GM19239 (cell line): ENCODE measurements at regions not wholly inside any gene's neighbourhood (a gene's known extent, or its start where the extent isn't known, plus 50 kb on each side); places are given as distances from the start of the nearest gene placed in this dataset.
"Not testable (repeated sequence)": the region's sequence is repeated elsewhere in the genome, so short reads cannot be mapped to it uniquely, and the experiment has no call there.

Source experiments
- DNase-seq: peaks from one replicate; pipeline ENCODE4 v3.0.0; 2011; ENCODE audit warnings: low spot score; ENCODE audit not compliant: insufficient read length
- FAIRE-seq: peaks from 2 replicates; lab custom pipeline; 2011; peaks lifted over from hg19 to GRCh38; lab: Jason Lieb, UNC

DNA sequence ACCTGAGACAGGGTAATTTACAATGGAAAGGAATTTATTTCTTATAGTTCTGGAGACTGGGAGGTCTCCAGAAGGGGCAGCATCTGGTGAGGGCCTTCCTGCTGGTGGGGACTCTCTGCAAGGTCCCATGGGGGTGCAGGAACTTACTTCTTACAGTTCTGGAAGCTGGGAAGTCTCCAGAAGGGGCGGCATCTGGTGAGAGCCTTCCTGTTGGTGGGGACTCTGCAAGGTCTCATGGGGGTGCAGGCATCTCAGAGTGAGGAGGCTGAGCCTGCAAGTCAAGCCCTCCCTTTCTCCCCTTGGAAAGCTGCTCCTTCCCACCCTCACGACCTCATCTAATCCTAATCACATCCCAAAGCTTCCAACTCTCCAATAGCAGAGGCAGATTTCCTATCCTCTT lies 157.4 kb downstream of the FOXL1 start:
- DNase-seq (no peak), FAIRE-seq (no peak)

DNA sequence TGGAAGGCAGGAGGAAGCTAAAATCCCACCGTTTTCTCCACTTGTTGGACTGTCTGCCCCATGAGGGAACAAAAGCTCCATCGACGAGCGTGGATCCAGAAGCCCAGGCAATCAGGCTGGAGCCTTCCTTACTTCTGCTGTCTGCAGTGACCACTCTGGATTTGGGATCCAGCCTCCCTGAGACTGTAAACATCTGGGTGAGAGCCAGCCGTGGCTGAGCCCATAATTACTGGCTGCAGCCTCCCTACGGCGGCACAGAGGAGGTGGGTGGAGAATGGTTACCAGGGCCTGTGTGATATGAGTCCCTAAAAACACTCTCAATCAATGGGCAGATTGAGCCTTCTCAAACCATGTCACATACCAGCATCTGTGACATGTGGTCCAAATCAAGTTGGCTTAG lies 158.2 kb downstream of the FOXL1 start:
- no peak for FAIRE-seq
- no peak for DNase-seq

- DNase-seq = no peak
- no peak for FAIRE-seq
These were observed 158.7 kb downstream of the FOXL1 start for GRCh38 chr16:86737083-86737482.

DNA sequence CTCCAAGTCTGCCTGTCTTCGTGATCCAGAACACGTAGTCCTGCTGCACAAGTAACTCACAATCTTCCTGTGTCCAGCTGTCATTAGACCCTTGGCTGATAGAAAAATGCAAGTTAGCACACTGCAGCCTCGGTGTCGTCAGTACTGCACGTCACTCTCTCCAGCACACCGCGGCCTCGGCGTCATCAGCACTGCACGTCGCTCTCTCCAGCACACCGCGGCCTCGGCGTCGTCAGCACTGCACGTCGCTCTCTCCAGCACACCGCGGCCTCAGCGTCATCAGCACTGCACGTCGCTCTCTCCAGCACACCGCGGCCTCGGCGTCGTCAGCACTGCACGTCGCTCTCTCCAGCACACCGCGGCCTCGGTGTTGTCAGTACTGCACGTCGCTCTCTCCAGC lies 160.0 kb downstream of the FOXL1 start:
- FAIRE-seq, DNase-seq: not testable (repeated sequence)

DNA sequence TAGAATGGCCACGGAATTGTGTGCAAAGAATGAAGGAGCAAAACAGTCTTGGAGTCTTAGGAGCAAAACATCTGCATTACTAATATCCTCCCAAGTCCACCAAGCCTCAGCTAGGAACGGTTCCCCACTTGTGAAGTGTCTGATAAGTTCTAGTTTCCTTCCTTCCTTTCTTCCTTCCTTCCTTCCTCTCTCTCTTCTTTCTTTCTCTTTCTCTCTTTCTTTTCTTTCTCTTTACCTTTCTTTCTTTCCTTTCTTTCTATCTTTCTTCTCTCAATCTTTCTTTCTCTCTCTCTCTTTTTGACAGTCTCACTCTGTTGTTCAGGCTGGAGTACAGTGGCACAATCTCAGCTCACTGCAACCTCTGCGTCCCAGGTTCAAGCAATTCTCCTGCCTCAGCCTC lies 160.8 kb downstream of the FOXL1 start:
- DNase-seq = no peak

GRCh38 chr16:86739808-86740207 lies 161.5 kb downstream of the FOXL1 start:
- DNase-seq (no peak), FAIRE-seq (no peak)

More for the DNA sequence above, 160.8 kb downstream of the FOXL1 start:
- no peak for FAIRE-seq

DNA sequence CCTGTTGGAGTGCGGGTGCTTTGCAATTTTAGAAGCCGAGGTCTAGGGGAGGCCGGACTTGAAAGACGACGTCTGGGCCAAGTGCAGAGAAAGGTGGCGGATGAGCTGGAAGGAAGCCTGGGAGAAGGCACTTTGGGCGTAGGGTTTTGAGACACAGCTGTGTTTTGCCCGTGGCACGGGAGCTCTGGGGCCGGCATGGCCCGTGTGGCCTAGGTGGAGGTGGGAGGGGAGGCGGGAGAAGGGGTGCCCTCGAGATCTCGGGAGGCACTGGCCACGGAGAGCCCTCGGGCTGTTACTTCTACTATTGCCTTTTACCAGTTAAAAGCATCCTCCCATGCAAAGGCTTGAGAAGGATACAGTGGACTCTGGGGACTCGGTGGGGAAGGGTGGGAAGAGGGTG lies 161.9 kb downstream of the FOXL1 start:
- no peak for DNase-seq
- FAIRE-seq = no peak

DNA sequence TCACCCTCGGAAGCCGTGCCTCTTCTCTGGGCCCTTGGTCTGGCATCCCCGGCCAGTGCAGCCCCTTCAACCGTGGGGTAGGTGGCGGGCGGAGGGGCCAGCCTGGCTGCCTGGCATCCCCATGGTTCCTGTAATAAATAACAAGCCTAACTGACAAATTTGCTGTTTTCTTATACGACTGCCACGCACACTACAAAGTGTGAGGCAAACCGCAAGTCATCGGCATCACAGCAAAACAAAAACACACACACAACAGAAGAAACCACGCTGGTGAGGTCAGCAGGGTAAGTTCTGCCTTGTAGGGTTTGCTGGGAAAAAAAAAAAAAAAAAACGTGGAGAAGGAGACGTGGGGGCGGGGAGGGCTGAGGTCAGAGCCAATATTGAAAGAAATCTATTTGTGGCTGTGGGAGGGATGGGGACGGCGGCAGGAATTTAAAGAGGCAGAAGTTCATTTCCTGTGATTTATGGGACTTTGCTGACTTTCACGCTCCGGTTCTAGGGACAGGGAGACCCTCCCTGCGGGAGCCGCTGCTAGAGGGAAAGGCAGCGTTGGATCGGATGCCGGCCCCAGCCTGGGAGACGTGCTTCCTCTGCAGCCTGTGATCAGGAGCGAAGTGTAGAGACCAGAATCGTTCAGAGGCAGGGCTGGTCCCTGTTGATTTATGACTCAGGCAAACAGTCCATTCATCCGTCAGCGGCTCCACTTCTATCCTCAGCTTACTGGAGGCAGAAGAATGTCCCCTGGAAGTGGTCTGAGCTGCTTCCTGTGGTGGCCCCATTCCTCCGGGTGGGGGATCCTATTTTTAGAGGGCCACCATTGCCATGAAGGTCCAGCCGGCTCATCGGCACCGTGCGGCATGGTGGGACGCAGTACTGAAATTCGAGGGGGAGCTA lies 162.8 kb downstream of the FOXL1 start:
- no peak for FAIRE-seq
- no peak for DNase-seq

DNA sequence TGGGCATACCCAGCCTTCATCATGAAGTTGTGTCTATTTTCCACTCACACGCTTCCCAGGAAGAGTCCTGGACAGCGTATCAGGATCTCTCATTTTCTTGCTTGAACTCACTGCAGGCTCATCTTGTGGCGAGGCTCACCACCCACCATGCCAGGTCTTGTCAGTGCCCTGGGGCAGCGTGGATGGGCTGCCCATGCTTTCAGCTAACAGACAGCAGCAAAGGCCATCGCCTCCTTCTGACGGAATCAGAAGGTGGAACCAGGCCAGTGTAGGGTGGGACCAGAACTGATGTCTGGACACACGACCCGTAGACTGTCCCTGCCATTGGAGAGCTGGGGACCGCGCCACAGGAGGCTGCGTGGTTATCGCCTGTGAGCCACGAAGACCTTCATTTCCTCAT lies 169.4 kb downstream of the FOXL1 start:
- FAIRE-seq (no peak), DNase-seq (no peak)

DNA sequence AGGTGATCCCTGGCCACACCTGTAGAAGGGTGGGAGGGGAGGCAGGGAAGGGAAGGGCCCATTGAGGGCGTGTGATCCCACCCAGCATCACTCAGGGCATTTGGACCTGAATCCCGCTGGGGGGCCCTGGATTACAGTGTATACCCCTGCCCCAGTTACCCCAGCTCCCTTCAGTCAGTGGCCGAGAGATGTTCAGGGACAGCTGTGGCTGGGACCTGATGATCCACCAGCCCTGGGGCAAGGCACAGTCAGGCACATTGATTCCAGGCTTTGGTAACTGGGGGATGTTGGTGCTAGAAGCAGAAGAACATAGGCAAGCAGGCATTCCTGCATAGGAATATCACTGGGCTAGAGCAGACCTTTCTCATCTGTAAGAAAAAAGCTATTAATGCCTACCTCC lies 170.3 kb downstream of the FOXL1 start:
- DNase-seq (no peak), FAIRE-seq (no peak)

DNA sequence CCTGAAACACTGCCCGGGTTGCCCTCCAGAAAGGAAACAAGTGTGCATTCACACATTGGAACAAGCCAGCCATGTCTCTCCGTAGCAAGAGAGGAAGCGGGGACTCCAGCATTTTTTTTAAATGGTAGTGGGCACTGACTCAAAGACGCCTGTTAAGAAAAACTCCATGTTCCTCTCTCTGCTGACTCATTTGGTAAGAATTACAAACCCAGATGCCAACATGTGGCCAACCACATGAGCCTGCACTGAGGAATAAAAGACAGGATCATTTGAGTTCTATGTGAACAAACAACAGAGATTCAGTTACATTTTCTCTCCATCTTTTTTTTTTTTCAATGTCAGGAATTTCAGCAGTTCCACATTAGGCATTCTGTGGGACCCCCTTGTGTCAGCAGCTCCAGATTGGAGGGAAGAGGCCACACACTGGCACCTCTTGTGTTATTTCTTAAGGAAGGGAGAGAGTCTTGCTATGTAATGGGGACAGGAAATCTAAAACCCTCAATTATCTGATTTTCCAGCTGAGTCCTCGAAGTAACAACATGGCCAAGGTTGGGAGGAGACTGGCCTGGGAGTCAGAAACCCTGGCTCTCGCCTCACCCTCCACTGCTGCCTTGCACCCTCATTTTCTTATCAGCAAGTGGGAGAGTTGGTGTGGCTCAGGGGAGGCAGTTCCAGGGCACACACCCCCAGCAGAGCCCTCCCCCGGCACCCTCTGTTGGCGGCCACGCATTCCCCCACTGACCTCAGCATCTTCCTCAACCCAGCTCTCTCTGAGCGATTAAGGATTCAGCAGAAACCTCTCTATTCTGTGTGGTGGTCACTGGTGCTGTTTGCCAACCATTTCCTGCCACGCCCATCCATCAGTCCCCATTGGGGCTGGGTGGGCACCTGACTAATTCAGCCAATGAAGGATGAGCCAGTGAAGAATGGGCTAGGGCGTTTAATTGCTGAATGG lies 173.0 kb downstream of the FOXL1 start:
- FAIRE-seq (no peak), DNase-seq (no peak)

GRCh38 chr16:86752582-86753175 lies 174.3 kb downstream of the FOXL1 start:
- FAIRE-seq (no peak), DNase-seq (no peak)

GRCh38 chr16:86753399-86753798 lies 175.1 kb downstream of the FOXL1 start:
- FAIRE-seq = no peak
- DNase-seq = no peak

- FAIRE-seq = no peak
- no peak for DNase-seq
These were observed 177.2 kb downstream of the FOXL1 start for GRCh38 chr16:86755571-86756006.

- FAIRE-seq (no peak), DNase-seq (no peak)
These were observed 178.7 kb downstream of the FOXL1 start for GRCh38 chr16:86756882-86757703.

DNA sequence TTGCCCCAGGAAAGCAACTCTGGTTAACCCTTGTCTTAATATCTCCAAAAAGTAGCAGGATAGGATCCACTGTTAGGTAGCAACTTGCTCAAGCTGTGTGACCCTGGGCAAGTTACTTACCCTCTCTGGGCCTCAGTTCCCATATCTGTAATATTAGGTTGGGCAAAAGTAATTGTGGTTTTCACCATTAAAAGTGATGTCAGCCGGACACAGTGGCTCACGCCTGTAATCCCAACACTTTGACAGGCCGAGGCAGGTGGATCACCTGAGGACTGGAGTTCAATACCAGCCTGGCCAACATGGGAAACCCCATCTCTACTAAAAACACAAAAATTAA lies 179.3 kb downstream of the FOXL1 start:
- FAIRE-seq (no peak), DNase-seq (no peak)

GRCh38 chr16:86758932-86759331 lies 180.6 kb downstream of the FOXL1 start:
- DNase-seq (no peak), FAIRE-seq (no peak)

GRCh38 chr16:86761111-86762031 lies 183.0 kb downstream of the FOXL1 start:
- DNase-seq (peak; percentile 50), FAIRE-seq (no peak)

DNA sequence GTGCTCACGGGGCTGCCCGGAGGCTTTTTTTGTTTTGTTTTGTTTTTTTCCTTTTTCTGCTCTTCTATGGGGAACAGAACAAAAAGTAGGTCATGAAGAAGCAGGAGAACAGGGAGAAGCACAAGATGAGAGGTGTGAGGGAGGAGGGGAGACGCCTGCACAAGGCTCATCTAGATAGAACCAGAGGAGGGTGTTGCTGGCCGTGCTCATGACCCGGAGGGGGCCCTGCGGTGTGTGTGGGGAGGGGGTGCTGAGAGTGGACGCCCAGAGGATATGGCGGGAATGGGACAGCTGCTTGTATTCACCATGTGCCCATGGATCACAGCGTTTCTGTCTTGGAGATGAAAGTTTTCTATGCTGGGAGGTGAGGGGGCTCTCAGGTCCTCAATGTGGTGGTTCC lies 183.7 kb downstream of the FOXL1 start:
- DNase-seq (no peak), FAIRE-seq (no peak)
